GM19467 (cell line): ENCODE measurements at regions not wholly inside any gene's neighbourhood (a gene's known extent, or its start where the extent isn't known, plus 50 kb on each side); places are given as distances from the start of the nearest gene placed in this dataset.
"Not testable (repeated sequence)": the region's sequence is repeated elsewhere in the genome, so short reads cannot be mapped to it uniquely, and the experiment has no call there.

ENCODE experiments used
- ATAC-seq: cut with Tn5 transposase; IDR thresholded peaks from one replicate; pipeline ENCODE4 v1.9.1; 2021; ENCODE audit warnings: mild to moderate bottlenecking, moderate library complexity; ENCODE audit not compliant: unreplicated experiment

GRCh38 chr14:30356438-30357202 is 202.3 kb upstream of the G2E3 start:
- no peak for ATAC-seq

DNA sequence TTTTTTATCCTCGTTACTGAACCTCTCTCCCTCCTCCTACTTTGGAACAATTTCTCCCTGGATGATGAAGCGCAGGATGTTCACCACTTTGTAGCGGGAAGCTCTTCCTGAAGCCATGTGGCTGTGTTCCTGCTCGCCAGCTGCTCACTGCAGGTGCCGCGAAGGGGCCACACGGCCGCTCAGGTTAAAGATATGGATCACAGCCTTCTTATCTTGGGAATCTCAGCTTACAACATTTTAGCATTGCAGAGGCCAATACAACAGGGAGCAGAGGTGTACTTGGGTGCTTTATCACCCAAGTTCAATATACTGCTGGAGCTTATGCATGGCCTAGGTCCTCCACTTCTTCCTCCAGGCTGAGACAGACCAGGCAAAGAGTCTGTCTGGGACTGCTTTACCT is 201.2 kb upstream of the G2E3 start:
- ATAC-seq, result no peak

DNA sequence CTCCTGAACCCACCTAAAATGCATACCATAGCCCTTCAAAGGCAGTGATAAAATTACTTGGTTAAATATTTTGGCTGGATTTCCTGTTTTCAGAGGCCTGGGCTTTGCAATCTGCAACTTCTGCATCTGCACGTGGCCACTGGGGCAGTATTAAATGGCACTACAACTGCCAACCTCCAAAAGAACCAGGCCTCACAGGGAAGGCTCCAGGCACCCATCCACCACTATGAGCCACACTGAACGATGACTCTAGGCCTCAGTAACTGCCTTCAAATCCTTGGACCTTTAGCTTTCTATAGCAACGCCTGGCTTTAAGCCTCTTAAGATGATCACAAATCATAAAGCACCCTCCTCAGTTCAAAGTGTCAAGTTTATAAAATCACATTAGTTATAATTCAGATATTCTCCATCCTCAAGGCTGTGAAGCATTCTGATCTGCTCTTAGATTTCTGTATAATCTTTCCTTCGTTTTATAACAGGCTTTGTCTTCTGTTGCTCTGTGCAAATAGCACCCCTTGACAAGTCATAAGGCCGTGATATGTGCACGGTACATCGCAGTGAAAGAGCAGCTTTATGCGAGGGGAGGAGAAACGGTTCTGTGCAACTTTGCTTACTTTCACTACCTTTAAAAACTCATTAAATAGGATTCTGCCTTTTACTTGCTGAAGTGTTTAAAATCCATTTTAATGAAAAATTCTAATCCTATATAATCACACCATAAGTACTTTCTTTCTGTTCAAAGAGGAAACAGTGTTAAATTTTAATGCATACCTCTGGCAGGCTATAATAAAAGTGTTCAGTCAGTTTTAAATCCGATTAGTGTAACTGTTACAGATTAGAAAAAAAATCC is 196.4 kb upstream of the G2E3 start:
- ATAC-seq, result no peak

DNA sequence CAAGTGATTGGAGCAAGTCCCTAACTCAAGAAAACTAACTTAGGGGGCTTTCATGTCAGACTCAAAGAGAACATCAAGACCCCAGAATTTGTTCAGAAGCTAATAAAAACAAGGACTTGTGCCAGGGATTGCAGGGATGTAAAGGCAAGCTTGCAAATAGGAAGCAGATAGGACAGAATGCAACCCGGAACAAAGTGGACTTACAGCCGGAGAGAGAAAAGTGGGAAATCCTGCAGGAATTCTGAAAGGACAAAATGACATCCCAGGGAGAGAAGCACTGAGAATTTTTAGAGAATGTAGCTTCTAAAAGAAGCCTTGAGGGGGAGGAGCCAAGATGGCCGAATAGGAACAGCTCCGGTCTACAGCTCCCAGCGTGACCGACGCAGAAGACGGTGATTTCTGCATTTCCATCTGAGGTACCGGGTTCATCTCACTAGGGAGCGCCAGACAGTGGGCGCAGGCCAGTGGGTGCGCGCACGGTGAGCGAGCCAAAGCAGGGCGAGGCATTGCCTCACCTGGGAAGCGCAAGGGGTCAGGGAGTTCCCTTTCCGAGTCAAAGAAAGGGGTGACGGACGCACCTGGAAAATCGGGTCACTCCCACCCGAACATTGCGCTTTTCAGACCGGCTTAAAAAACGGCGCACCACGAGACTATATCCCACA is 195.6 kb upstream of the G2E3 start:
- not testable (repeated sequence) for ATAC-seq

DNA sequence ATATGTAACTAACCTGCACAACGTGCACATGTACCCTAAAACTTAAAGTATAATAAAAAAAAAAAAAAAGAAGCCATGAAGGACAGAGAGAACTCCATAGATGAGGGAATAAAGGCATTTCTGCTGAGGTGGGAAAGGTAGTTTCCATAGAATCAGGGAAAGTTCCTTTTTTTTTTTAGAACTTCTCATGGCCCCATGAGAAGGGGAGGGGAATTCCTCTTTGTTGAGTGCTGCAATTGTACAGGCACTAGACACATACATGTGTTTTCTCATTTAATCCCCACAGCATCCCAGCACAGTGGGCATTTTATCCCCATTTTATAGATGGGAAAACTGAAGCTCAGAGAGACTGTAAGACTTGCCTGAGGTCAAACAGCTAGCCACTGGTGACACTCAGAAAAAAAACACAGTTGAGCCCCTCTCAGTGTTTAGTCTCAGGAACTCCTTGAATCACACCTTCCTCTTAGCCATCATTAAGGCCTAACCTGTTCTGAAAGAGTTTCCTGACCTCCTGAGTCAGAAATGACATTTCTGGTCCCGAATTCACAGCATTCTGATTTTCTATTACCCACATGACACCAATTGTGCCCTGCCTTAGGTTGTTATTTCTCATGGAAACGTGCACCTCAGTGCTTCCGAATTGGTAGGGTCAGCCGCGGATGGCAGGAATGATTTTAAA is 189.3 kb upstream of the G2E3 start:
- no peak for ATAC-seq

DNA sequence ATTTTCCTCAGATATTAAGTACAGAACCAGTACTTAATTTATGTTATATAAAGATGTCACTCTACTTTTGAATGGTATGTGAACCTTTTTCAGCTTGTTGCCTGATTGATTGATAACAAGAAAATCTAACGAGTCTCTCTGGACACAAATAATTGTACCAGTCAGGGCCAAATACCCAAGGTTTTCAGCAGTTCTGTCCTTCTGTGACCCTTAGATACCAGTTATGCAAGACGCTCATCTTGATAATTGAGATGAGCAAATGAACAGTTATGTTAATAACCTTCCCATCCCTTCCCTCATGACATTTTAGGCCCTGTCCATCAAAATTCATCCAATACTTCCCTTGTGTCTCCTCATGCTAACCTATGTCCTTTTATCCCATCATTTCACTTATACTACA is 185.9 kb upstream of the G2E3 start:
- ATAC-seq, result no peak

- ATAC-seq, result no peak
These were observed 185.4 kb upstream of the G2E3 start for GRCh38 chr14:30373526-30373925.

GRCh38 chr14:30375296-30375892 is 183.6 kb upstream of the G2E3 start:
- ATAC-seq, result peak; percentile 95

DNA sequence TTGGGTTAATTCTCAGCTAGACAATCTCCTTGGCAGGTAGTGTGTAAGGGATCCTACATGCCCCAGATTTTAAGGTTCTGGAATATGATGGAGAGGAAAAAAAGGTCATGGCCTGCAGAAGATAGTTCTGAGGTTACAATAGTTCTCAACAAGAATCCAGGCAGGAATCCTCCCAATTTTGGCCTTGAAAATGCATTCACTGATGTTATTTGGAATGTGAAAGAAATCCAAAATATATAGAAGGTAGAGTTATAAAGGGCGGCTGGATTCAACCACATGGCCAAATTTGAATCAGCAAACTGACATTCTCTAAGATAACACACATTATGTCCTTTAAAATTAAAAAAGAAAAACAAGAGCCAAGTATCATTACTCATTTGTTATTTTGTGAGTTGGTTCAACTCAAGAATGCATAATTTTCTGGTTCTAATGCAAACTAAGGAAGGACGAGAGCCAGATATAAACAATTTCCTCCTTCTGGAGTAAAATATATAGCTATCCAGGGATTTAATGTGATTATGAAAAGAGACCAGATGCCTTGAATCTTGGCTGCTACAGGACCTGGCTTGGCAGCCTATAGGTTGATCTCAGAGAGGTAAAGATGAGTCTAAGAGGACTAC is 177.0 kb upstream of the G2E3 start:
- no peak for ATAC-seq

DNA sequence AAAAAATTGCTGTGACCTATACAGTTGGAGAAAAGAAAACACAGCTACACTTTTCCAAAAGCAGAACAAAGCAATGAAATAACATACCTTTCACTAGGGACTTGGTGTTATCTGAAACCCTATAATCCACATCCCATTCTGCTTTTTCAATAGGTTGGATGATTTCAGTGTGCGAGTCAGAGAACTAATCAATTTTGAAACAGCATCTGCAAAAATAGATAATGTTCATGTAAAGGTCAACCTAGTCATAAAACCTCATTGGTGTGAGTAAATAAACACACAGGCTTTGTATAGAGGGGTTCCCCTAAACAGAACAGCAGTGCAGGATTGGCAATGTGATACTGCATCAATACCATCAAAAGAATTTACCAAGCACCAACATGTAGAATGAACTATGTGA is 173.0 kb upstream of the G2E3 start:
- no peak for ATAC-seq

DNA sequence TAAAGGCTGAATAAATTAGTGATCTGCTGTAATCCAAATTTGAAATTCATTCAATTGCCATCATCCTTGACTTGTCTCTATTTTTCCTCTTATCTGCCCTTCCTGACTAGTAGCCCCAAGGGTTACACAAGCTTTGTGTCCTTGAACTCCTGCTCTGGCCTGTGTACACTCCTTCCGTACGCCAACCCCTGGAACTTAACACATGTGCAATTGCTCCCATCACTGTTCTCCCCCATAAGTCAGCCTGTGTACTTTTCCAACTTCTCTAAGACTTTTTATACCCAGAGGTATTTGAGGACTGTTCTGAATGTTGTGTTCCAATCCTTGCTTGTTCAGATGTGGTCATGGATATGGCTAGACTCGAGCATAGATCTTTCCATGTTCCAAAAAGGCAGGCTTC is 171.1 kb upstream of the G2E3 start:
- no peak for ATAC-seq

DNA sequence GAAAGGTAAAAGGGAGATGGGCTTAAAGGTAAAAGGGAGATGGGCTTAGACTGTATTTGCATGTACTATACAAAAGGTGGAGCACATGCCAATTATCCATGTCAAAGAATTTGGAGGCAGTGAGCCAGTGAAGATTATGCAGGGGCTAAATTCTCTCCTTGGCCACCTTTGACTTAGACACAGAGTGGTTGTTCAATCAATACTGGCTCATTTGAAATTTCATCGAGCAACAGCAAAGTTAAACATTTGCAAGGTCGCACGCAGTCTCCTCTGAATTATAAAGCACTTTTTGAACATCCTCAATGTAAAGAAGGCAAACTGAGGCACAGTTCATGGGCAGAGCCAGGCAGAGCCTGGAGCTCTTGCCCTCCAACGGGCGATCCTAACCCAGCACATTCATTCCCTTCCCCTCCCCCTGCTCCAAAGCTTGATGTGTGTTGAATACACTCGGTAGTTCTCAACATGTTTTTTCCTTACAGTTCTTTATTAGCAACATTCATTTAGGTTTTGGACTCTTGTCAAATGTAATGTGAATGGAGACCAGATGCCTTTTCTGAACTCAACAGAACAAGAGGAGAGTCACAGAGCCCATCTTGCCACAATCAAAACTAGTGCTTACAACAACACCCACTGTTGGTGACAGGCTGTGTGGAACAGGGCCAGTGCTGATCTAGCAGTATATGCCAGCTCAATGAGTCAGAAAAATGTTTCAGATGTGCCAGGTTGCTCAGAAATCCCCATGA is 169.7 kb upstream of the G2E3 start:
- no peak for ATAC-seq

DNA sequence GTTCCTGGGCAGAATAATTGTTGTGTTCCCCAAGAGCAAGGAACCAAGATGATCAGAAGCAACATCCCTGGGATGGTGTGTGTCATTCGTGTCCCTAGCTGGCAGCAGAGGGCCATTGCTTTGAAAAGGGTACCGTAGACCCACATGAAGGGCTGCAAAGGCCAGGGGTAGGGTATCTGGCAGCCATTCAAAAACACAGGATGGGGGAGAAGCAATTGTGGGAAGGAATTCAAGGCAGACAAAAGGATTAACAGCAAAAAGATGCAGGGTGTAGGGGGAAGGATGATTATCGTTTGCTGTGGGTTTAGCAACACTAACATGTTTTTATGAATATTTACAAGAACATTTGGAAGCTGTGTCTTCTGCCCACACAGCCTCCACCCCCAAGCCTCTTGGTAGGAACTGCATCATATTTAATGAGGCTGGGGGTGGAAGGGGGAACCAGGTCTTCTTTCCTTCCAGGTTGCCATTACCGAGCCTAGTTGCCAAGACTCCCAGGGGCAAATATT is 169.0 kb upstream of the G2E3 start:
- no peak for ATAC-seq

DNA sequence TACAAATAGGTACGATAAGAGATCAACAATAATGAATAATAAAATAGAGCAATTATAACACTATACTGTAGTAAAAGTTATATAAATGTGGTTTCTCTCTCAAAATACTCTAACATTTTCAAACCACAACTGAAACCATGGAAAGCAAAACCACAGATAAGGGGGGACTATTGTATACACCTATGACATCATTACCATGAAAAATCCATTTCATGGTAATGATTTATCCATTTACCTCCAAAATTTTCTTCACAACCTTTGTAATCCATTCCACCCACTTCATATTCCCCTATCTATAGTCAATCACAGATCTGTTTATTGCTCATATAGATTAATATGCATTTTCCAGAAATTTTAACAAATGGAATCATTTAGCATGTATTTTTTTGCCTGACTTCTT is 163.9 kb upstream of the G2E3 start:
- no peak for ATAC-seq

DNA sequence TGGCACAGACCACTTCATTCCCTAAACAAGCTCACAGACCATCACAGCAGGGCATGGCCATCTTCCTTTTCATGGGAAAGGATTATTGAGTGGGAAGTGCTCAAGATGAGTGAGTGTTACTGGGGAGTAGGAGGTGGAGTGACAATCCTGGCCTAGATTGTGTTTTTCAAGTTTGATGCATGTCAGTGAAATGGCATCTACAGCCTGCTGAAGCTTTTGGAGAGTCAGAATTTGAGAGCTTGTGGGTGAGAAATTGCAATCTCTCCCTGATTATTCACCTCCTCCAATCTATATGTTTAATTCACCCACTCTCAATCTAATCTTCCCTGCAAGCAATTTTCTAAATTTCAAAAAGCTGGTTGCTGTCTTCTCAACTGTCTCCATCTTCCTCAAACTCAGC is 156.1 kb upstream of the G2E3 start:
- ATAC-seq, result no peak

GRCh38 chr14:30403791-30404190 is 155.2 kb upstream of the G2E3 start:
- ATAC-seq, result no peak

GRCh38 chr14:30409508-30410015 is 149.4 kb upstream of the G2E3 start:
- ATAC-seq, result not testable (repeated sequence)

DNA sequence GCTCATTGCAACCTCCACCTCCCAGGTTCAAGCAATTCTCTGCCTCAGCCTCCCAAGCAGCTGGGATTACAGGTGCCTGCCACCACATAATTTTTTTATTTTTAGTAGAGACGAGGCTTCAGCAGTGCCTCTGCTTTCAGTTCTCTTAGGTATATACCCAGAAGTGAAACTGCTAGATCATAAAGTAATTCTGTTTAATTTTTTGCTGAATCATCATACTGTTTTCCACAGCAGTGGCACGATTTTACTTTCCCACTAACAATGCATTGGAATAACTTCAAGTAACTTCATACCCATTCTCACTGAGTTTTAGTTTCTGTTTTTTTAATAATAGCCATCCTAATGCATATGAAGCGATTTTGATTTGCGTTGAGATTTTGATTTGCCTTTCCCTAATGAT is 148.0 kb upstream of the G2E3 start:
- no peak for ATAC-seq

- ATAC-seq, result not testable (repeated sequence)
These were observed 145.8 kb upstream of the G2E3 start for GRCh38 chr14:30413184-30413583.
